Spleen (tissue), 7 donors: ENCODE measurements at regions not wholly inside any gene's neighbourhood (a gene's known extent, or its start where the extent isn't known, plus 50 kb on each side); places are given as distances from the start of the nearest gene placed in this dataset.

Source experiments
- CTCF ChIP-seq, 11 experiments: fragments of 200-600 bp in 7 of 11; fragments of 450-650 bp in 4 of 11; sonication (generic) in 4 of 11; IDR thresholded peaks in 8 of 11; conservative IDR thresholded peaks in 3 of 11; 1 replicate in 7 of 11; 2 replicates in 4 of 11; pipeline versions ENCODE4 v1.4.0 to v1.8.0; 2016 to 2021; ENCODE audit warnings: antibody characterized with exemption in 11 of 11, inconsistent platforms in 4 of 11, mild to moderate bottlenecking in 1 of 11
- POLR2A ChIP-seq, 3 donors: fragments of 450-650 bp; IDR thresholded peaks; one replicate each; pipeline ENCODE4 v1.5.1; 2017; ENCODE audit warnings: antibody characterized with exemption in 3 of 3, mild to moderate bottlenecking in 1 of 3
- POLR2AphosphoS5 ChIP-seq, 3 donors: sonication (generic); formaldehyde crosslinking; IDR thresholded peaks; one replicate each; pipeline ENCODE4 v1.5.1; 2017; ENCODE audit warnings: antibody characterized with exemption in 3 of 3
- donor health status: DM: no; HTN: no; CAD: no; lungs with moderate emphysema.
- donor health status: DM: no; HTN: no; CAD: no.
- donor health status: DM: no; HTN: no; CAD: no.

- TF ChIP-seq CTCF (IDR thresholded peaks at IDR 0.05 in 8 of 11, conservative IDR thresholded peaks at IDR 0.05 in 3 of 11) (no peak), POLR2A (IDR thresholded peaks at IDR 0.05) (no peak), POLR2AphosphoS5 (IDR thresholded peaks at IDR 0.05) (no peak)
These were observed 997.9 kb downstream of the SUCLG1 start for GRCh38 chr2:83461135-83461534.
